T1000 (cell line): ENCODE measurements at regions not wholly inside any gene's neighbourhood (a gene's known extent, or its start where the extent isn't known, plus 50 kb on each side); places are given as distances from the start of the nearest gene placed in this dataset.
"Not testable (repeated sequence)": the region's sequence is repeated elsewhere in the genome, so short reads cannot be mapped to it uniquely, and the experiment has no call there.

Source experiments
- DNase-seq: peaks from one replicate; lab custom pipeline; 2025; ENCODE audit warnings: mixed read lengths; lab: John Stamatoyannopoulos, UW

DNA sequence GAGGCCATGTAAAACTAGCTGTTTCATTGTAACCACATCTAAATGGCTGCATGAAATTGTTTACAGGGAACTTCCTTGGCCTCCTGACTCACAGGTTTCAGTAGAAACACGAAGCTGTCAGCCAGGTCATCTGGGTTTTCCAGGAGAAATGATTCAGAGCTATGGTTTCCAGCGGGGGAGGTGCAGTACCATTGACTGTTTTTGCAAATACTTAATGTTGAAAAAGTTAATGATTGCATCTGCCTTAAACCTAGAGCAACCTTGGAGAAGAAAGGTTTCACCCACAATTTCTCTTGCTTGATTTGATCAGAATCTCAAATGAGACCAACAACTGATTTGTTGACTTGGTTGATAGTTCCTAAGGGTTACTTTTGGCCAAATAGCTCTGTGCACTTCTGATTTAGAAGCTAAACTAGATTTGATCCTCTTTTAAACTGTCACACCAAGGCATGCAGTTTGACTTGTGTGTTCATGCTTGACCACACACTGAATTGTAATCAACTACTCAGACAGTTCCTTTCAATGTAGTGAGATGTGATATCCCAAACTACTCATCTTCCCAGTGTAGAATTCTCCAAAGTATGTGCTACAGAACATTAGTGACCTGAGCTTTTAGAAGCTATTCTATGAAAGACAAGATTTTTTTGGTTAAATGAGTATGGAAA, 193.5 kb upstream of the CHST9 start:
- peak; percentile 12 for DNase-seq

DNA sequence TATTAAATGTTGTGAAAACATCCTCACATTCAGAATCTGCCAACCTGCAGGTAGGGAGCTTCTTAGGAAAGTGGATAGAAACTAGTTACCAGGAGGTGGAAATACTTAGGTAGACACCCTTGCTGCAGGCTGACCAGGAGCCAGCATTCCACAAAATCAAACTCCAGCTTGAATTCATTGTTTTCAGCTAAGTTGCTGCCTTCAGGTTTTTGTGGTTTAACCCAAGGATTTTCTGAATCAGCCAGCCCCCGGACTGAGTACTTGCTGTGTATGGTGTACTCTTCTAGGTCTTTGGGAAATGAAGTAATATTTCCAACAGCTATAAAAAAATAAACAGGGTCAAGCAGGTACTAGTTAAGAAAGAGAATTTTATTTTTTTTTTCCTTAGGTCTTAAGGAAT, 192.1 kb upstream of the CHST9 start:
- no peak for DNase-seq

DNA sequence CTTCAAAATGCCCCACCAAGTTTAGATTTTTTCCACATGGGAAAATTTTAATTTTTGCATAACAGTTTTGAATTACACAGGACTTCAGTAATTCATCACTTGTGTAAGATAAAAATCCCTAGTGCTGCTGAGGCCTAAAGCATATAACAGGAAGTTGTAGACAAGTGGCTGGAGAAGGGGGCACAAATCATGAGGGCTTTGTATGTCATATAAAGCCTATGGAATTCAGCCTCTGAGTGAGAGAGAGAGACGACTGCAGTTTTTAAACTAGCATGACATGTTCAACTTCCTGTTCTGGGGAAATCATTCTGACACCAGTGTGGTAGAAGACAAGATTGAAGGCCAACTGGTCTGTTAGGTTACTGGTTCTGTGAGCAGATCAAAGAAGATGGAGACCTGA, 187.3 kb upstream of the CHST9 start:
- no peak for DNase-seq

DNA sequence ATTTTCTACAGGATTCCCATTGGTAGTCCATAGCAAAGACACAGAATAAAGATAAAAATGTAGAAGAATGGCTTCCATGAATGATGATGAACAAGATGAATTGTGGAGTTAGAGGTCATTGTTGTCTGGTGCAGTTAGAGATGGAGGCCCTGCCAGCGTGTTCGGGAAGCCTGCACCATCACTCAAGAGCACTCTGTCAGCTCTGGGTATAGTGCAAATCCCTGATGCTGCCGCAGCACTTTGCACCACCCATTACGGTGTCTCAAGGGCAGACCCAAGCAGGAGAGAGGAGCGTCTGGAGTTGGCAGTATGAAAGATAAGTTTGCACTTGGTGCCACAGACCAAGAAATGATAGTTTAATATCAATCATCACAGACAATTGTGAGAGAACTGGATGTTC, 181.6 kb upstream of the CHST9 start:
- no peak for DNase-seq

DNA sequence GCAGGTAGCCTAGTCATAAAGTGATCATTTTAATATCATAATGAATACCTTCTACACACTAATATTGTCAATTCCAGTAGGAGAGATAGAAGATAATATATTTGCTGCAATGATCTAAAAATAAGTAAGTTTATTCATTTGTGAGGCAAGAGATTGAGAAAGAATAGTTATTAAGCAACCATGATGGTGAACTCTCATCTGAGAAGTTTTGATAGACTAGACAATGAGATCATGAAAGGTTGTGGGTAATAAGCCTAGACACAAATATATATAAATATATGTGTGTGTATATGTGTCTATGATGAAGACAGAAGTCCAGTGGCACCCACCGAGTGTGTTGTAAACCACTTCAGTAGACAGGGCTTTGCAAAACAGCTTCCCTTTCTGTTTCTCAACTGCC, 181.0 kb upstream of the CHST9 start:
- DNase-seq: no peak

DNA sequence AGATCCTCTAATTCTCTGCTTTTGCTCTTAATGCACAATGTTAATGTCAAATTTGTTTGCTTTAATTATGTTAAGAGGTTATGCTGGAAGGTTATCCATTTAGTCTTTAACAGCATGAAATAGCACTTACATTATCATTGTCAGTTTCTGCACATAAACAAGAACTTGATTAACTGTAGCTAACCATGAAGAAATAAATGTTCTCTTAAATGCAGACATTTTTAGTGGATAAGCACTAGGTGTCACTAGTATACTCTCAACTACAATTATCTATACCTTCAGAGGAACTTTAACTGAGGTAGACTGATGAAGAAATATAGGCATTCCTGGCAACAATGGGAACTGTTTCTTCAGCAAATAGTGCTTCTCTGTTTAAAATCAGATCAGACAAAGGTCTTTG, 178.8 kb upstream of the CHST9 start:
- DNase-seq: no peak

DNA sequence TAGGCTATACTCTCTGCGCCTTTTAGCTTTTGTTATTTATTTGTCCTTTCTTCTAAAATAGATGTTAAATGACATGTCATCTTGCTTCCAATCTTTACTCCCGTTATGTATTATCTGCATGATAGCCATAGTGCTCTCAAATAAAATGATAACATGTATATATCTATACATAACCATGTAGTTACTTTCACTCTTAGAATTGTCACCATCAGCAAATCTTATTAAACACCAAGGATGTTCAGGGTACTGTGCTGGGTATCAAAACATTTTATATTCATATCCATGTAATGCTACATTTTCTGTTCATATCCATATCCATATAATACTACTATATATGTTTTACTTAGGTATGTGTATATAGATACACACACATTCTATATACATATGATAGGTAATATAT, 176.4 kb upstream of the CHST9 start:
- DNase-seq: no peak

DNA sequence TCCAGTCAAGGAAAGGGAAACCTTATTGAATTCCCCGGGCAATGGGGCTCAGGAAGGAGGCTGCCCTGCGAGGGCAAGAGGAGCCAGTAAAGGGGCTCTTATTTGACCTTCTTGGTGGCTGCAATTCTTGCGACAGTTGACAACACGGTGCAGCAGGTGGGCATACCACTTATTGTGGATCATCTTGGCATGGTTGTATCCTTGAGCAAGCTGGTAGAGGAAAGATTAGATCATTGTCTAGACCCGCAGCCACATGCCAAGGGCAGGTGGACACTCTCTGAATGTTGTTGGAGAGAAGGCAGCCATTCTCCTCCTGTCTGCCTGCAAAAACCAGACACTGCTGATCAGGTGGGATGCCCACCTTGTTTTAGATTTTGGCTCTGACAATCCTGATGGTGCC, 170.2 kb upstream of the CHST9 start:
- DNase-seq: no peak

DNA sequence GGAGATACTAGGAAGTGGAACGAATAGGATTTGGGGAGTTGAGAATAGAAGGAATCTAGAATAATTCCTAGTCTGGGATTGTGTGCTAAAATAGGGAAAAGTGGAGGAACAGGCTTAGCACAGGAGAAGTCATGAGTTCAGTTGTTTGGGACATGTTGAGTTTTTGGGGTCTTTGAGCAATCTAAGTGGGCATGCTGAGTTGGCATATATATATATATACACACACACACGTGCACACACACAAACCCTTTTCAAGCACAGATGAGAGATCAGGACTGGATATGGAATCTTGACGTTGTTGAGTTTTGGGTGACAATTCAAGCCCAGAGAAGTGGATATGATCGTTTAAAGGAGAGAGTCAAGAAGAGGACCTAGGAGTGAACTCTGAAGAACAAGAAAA, 168.2 kb upstream of the CHST9 start:
- DNase-seq: no peak

DNA sequence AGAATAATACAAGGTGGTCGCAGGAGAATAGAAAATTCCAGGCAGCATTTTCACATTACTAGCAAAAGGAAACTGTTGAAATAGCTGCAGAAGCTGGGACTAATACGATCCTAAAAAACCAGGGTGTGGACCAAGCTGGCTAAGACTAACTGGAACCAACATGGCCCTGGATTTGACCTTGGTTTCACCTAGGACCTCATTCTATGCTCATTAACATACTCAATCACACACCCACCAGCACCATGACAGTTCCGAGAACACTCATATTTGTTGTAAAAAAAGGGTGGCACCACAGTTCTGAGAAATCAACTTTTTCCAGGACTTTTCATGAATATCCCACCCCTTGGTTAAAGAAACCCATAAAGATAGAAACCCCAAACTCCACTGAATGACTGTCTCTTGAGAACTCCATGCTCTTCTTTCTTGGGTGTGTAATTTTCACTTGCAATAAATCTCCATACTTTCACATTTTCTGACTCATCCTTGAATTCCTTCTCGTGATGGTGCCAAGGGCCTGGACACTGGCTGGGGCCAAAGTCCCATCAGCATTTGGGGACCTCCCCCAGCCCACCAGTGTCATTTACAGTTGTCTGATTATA, 164.3 kb upstream of the CHST9 start:
- DNase-seq: no peak

DNA sequence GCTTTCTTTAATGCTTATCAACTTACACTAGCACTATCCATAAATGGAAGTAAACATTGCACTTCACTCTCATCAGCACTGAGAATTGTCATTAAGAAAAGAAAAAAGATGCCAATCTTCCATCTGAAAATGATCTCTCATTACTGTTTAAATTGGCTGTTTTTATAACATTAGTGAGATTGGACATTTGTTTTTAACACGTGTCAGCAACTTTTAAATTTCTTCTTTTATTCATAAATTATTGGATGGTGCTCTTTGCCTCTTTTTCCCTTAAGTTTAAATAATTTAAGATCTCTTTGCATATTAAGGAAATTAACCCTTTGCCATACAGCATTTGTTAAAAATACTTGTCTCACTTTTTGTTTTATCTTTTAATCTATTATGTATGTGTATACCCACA, 146.5 kb upstream of the CHST9 start:
- no peak for DNase-seq

DNA sequence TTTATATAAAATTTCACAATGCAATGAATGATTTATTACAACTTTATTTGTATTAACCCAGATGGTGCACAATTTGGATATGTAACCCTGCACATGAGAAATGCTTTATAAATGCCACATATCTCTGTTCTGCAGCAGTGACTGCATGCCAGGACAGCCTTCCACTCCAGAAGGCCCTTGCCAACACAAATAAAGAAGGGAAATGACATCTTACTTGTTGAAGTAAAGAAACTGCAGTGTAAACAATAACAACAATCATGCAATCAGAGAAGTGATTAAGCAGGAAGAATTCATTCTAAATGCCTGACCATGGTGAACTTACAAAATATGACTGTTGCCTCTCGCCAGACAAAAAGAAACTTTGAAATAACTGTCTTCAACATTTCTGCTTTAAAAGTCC, 129.9 kb upstream of the CHST9 start:
- no peak for DNase-seq

DNA sequence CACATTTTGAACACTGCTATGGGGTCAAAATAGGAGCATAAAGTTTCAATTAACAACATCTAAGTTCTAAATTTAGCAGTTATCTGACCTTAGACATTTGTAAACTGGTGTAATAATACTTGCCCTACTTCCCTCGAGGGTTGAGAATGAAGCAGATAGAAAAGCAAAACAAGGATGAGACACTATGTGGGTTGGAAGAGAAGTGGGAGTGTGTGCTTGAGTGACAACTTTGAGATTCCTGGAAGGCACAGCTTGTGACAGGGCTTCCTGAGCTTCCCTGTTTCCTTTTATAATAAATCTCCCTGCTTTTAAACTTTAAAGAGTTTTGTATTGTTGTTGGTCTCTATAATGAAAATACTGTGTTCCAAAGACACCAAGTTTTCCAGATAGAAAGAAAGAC, 128.6 kb upstream of the CHST9 start:
- no peak for DNase-seq

DNA sequence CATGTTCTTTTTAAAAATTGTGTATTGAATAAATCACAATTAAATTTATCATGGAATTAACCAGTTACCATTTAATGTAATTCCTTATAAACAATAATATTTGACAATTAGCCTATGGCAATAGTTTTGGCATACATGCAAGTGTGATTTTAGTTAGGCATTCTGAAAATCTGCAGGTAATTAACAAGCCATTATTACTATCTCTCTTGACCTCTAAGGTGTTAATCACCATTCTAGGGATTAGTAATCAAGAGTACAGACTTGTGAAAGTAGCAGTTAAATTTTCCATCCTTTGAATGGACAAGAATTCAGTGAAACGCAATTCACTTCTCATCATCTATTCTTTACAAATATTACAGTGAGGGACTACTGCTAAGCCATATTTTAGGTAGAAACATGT, 127.7 kb upstream of the CHST9 start:
- no peak for DNase-seq

DNA sequence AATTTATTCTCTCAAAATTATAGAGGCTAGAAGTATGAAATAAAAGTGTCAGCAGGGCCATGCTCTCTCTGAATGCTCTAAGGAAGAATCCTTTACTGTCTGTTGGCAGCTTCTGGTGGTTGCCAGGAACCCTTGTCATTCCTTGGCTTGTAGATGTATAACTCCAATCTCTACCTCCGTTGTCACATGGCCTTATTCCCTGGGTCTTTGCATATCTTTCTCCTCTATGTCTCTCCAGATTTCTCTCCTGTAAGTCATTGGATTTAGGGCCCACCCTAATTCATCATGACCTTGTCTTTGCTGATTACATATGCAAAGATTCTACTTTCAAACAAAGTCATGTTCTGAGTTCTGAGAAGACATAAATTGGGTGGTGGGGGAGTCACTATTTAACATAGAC, 127.0 kb upstream of the CHST9 start:
- no peak for DNase-seq

DNA sequence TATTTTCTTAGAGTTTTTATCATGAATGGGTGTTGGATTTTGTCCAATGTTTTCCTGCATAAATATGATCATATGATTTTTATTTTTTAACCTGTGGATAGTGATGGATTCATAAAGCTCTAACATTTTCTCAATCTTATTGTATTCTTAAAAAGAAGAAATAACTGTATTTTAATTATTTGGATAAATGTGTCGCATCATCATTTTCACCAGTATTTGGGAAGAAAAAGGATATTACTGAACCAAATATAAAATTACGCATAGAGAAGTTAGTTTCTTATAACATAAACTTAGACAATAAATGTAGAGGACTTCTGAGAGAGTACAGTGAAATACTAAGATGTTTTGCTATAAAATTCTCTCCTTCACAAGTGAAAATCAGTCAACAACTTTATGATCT, 126.0 kb upstream of the CHST9 start:
- no peak for DNase-seq

DNA sequence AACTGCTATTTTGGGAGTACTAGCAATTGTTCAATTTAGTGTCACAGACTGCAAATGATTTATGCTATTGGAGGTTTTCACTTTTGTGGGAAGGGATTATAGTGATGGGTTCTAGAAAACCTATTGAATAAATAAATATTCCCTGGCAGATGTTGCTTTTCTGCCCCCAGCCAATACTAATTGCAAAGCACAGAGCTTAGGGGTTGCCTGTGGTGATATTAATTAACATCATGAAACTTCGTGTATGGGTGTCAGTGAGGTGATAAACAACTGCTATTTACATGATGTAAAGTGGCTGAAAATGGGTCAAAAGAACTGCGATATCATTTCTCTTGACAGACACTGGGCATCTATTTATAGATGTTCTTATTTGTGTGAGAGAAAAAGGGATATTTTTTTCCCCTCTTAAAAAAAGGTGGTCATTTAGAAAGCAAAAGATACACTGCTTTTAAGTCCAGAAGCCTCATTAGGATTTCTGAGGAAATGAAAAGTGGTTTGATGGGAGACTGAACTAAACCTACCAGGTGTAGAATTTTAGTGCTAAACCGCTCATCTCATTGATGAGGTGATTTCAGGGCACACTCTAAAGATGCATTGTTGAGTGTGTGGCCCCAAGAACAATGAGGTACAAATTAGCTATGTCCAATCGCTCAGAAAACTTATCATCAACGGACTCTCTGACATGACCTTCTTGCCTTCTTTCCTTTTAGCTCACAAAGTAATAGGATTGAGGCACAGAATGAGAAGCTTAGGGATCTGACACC, 116.7 kb upstream of the CHST9 start:
- DNase-seq: no peak

DNA sequence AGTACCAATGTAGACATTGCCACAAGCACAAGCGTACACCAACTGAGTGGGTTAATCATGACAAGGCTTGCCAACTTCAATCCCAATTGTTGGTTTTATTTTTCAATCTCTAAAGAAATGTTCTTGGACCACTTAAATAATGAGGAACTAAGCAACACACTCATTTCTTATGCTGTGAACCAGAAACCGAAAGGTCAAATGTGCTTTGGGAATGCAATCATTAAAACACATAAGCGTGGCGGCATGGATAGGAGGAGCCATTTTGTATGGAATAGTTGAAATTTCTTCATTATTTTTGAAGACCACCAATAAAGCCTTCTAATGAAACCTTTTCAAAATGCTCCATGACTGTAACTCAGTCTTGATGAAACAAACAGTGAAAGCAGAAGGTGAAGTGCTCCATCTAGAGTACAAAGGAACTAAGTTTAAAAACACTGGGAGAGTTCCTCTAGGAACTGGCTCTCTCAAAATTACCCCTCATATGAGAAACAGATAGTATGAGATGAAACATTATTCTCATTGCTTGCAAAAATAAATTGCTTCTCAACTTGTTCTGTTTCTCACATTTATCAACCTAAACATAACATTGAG, 113.2 kb upstream of the CHST9 start:
- no peak for DNase-seq

DNA sequence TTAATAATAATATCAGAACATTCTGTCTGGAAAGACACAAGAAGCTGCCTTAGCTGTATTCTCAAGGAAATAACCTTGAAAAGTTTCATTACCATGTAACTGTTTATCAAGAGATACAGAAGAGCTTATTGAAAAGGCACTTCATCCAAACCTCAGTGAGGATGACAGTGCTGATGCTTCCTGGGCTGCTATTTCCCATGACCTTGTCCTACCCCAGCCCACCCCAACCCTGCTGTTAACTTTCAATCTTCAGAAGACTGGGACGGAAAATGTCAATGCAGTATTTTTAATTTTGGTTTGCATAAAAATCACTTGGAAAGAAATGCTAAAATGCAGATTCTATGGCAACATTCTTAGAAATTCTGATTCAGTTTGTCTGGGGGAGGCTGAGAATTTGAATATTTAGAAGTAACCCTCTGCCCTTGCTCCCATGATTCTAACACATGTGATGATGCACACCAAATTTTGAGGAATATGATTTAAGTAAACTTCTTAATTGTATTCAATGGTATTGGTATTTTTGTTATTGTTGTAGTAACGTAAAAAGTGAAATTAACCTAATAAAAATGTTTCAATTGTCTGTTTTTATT, 101.0 kb upstream of the CHST9 start:
- not testable (repeated sequence) for DNase-seq

DNA sequence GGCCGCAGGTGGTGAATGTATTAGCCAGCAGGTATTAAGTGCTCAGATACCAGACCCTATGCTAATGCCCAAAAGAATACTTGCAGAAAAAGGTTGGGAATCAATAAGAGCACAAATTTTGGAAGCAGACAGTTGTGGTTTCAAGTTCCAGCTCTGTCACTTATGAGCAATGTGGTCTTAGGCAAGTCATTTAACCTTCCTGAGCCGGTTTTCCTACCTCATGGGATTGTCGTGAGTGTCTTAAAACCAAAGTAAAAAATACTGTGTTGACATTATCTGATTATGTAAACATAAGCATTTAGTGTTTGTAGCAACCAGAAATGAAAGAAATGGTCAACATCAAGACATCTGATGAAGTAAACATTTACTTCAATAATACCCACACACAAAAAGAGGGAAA, 93.0 kb upstream of the CHST9 start:
- no peak for DNase-seq

DNA sequence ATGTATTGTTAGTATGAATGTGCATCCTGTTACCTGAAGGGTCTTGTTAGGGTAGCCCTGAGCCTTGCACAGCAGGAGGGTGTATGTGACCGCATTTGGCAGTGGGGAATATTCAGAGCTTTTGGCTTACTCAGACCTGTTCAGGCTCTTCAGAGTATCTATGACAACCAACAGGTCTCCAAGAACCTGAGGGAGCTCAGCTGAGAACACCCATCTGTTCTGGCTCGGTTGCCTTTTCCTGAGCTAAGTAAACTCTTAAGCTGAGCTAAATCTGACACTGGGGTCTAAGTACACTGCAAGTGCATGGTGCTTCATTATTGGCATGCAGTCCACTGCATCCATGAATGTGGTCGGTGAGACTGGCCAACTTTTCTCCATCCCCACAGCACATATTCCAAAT, 92.4 kb upstream of the CHST9 start:
- no peak for DNase-seq

DNA sequence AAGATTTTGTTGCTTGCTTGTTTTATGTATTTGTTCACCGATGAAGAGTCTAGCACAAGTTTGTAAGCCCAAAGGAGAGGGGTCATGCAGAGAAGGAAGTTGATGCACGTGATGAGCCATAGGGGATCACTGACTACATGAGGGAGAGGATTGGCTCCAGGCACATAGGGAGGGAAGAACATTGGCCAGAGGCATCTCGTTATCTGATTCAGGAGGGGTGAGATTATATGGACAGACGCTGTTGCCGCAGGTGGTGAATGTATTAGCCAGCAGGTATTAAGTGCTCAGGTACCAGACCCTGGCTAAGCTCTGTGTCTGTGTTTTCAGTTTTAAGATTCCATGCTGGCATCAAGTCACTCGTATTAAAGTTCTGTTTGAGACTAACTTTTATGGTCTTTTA, 91.8 kb upstream of the CHST9 start:
- DNase-seq: no peak

DNA sequence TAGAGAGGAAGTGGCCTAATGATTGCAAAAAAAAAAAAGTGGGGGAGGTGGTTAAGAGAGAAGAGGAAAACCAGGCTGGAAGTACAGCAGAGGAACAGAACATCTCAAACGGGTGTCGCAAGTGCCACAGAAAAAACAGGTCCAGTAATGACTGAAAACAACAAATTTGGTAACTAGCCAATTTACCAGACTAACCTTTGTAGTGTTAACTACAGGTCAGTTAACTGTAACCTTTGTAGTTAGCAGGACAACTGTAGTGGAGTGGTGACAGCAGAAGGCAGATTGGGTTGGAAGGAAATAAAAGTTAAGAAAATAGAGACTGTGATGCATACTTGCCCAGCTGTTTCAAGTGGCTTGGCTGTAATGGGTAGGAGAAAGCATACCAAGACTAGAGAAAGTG, 91.4 kb upstream of the CHST9 start:
- DNase-seq: no peak
